Activated CD8-positive, alpha-beta memory T cell treated with anti-CD3 and anti-CD28 coated beads for 36 hours (primary cell): ENCODE measurements at regions not wholly inside any gene's neighbourhood (a gene's known extent, or its start where the extent isn't known, plus 50 kb on each side); places are given as distances from the start of the nearest gene placed in this dataset.

ENCODE experiments used
- CTCF ChIA-PET: fragments of 350-600 bp; sonication (Branson Sonifier 250); formaldehyde crosslinking; loops from one replicate; lab custom pipeline; 2021; ENCODE audit warnings: antibody characterized with exemption; lab: Charles Lee
- POLR2A ChIA-PET: fragments of 350-600 bp; sonication (Branson Sonifier 250); formaldehyde crosslinking; loops from one replicate; lab custom pipeline; 2021; ENCODE audit warnings: antibody characterized with exemption; lab: Charles Lee

DNA sequence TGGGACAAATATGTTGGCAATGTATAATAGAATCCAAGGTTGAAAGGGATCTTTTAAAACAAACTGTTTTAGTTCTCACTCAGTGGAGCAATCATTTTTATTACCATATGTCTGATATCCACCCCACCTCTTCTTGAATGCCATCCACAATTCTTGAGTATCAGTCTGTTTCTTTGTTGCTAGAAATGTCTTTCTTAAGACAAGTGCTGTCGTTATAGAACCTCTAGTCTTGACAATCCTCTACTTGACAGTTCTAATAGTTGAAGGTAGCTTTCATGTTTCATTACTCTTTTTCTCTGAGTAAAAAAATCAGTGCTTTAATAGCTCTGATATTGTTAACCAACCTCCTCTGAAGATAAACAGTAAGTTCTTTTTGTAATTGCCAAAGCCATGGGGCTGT is 737.9 kb downstream of the MECOM start:
- ChIA-PET CTCF (no interaction called here), POLR2A (no interaction called here)

DNA sequence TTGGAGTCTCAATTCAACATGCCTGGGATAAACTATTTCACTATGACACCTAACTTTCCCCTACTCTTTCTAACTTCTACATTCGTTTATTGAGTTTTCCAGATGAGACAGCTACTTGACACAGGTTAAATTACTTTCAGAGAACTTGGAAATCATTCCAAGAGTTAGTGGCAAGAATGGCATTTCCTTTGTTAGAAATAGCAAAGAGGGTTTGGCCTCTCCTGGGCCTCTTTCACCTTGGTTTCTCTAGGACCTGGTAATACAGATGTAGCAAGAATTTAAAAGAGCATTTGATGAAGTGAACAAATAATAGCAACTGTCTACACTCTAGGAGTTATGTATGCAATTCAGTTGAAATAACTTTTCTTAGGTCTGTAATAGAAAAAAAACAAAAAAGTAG is 748.9 kb downstream of the MECOM start:
- ChIA-PET CTCF (no interaction called here), POLR2A (no interaction called here)

DNA sequence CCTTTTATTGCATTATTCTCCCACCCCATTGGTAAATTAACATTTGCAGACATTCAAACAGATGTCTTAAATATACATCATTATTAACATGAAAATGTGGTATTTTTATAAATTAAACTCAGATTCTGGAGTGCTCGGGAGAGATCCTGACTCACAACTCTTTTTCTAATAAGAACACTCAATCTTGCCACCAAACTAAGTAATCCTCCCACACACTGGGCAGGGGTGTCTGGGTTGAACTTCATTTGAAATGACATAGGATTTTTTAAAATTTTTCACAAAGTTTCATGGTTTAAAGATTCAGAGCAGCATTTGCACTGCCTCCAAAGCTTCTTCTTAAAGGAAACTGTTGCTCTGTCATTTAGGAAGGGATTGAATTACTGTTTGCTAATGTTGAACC is 754.3 kb downstream of the MECOM start:
- POLR2A ChIA-PET: no interaction called here
- CTCF ChIA-PET: no interaction called here

DNA sequence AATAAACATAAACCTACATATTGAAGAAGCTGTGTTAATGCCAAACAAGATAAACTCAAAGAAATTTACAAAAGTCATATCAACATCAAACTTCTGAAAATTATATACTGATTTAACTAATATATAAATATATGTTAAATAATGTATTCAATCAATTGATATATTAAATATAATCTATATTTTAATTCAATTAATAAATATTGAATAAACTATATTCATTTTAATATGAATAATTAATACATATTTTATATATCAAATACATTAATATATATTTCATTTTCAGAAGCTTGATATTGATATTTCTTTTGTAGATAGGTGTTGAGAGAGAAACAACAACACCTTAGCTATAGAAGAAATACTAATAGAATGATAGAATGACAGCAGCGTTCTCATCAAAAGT is 768.1 kb downstream of the MECOM start:
- CTCF ChIA-PET: no interaction called here
- POLR2A ChIA-PET: no interaction called here

DNA sequence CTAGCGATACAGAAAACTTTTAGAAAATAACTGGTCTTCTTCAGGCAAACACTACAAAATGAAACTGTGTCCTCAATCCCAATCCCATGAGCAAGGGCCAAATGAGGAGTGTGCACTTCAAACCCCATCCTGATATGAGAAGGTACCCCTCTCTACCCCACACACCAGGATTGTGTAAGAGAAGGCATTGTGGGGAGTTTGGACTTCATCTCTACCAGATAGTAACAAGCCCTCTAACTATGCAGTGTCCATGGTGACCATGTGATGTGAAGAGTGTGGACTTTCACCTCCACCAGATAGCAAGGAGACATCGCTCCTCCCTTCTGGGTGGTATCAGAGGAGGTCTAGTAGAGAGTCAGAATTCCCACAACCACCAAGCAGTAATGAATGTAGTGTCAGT is 769.3 kb downstream of the MECOM start:
- CTCF ChIA-PET: no interaction called here
- POLR2A ChIA-PET: no interaction called here

DNA sequence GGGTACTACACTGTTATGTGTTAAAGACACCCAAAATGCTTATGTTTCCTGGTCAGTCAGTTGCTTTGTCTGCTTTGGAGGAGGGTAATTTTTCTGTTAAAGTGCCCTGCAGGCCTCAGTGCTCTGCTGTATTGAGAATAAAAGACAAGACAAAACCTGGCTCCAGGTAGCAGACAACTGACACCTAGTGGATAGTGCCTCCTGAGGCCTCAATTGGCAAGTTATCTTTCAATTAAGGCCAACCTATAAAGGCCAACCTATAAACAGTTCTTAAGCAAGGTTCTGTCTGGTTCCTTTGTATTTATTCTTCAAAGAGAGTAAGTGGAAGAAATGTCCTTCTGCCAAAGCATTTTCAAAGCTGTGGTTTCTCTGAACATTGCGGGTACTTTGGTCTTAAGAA is 773.8 kb downstream of the MECOM start:
- CTCF ChIA-PET: no interaction called here
- POLR2A ChIA-PET: no interaction called here

DNA sequence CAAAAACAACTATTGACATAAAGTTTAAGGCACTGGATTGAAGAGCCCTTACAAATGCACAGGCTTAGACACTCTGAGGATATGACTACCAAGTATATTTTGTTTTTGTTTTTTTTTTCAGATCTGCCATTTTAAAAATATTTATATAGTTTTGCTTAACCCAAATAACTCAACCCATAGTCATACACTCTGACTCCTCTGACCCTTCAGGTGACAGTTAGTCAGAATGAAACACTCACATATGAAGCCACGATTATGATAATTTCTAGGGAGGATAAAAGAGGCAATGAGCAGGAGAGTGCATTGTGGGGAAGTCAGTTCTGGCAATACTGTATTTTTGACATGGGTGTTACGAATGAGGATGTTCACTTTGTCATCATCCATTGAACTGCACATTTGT is 774.7 kb downstream of the MECOM start:
- CTCF ChIA-PET: no interaction called here
- POLR2A ChIA-PET: no interaction called here

DNA sequence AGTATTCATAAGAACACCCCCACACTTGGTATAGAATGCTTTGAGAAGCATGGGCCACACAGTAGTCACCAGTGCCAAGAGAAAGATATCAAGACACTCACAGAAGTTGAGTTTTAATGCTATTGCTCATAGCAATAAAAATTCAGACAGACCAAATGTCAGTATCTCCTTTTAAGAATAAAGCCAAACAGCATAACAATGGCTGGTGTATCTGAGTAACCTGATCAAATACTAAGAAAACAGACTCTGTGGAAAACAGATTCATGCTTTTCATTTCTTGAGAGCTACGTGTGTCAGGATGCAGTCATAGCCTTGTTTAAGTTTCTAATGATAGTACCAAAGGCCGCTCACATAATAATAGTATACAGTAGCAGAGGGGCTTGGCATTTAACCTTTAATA is 778.5 kb downstream of the MECOM start:
- CTCF ChIA-PET: no interaction called here
- POLR2A ChIA-PET: no interaction called here

DNA sequence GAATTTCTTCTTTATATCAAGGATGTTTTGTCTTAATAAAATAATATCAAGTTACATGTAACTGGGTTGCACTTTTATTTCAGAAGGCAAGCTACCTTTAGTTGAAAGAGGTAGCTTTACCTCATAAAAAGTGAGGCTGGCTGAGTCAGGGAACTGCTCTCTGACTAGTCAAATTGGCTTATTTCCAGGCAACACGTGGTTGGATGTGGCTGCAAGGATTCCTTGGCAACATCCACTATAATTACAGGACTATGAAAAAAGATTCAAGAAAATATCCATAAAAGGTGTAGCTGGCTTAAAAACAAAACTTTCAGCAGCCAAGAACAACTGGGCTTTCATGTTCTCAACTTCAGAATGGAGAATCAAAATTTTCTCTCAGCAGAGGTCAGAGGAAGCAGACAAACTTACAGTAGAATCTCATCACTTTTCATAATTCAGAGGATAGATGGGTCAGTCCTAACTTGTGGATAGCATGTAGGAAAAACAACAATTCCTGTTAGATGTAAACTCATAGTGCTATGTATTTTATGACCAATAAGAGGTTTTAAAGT is 779.1 kb downstream of the MECOM start:
- CTCF ChIA-PET: no interaction called here
- POLR2A ChIA-PET: no interaction called here

DNA sequence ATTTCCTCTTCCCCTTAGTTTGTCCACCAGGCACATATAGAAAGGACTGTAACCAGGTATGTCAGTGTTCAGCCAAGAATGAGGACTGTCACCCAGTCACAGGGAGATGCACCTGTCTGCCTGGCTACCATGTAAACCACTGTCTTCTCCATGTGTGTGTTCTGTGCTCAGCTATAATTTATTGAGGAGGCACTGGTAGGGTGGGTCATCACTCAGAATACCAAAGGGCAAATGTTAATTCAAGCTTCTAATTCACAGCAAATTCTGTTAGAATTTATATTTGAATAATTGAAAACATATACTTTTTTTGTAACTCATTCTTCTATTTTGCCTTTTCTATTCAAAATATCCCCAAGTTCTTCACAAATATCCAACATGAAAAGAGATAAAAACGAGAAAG is 780.4 kb downstream of the MECOM start:
- CTCF ChIA-PET: no interaction called here
- POLR2A ChIA-PET: no interaction called here

DNA sequence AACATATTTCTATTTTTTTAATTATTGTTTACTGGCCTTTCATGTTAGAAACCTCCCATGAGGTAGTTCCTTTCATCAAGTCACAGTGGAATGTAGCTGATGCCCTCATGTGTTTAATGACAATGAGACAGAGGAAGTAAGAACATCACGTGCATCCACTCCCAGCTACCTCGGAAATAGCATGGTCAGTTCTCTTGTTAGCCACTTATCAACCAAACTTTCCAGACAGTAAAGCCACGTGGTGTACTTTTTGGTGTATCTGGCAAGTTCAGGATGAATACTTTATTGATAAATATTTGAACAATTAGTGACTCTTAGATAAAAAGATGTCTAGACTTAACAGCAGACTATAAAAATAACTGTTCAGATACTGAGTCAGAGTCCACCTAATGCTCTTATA is 781.7 kb downstream of the MECOM start:
- POLR2A ChIA-PET: no interaction called here
- CTCF ChIA-PET: no interaction called here

DNA sequence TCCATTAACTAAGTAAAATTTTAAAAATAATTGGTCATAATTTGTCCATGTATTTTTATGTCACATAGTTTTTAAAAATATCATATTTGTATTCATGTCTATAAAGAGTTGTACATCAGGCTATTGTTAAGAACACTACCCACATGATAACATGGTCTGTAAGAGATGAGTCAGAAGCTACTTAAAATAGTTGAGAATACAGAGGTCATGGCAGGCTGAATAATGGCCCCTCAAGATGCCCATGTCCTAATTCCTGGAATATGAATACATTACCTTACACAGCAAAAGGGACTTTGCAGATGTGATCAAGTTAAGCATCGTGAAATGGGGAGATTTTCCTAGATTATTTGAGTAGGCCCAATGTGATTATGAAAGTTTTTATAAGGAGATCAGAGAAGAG is 782.9 kb upstream of the GOLIM4 start:
- CTCF ChIA-PET: no interaction called here
- POLR2A ChIA-PET: no interaction called here

DNA sequence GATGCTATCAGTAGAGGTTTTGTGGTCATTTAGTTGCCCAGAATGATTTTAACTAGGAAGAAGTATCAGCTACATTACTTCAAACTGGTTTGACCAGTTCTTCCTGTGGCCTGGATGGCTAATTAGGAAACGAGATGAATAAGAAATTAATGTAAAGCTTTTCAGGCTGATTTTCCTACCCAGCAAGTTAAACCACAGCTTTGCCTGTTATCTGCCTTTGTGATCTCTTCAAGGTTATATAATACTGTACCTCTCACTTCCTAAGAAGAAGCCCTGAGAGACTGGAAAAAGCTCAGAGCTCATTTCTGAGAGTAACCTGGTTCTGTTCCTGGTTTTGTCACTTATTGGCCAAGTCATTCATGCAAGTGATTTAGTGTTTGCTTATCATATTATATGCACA is 782.2 kb upstream of the GOLIM4 start:
- ChIA-PET POLR2A (no interaction called here), CTCF (no interaction called here)

DNA sequence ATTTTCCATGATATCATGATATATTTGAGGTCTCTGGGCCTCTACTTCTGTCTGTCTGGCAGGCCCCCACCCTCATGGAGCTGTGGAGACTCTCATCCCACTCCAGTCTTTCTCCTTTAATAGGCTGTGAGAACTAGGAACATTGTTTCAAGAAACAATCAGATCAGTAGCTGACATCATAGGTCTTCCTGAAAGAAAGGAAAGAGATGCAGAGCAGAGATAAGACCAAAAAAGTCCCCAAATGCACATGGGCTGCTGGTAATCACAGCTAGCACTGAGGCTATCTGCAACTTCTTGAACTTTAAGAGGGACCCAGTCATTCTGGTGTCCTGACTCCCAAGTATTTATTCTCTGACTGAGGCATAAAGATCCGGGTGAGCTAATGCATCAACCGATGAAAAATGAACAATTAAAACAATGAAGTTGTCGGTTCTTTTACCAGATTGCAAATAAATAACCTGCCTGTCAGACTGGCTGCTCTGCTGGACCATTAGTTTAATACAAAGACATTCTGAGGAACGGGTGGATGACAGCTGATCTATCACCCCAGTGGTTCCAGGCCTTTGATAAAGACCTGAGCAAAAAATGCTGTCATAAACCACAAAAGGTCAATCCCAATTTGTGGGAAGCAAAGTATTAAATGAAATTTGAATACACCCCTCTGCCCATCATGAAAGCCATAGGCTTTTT is 780.8 kb upstream of the GOLIM4 start:
- CTCF ChIA-PET: no interaction called here

DNA sequence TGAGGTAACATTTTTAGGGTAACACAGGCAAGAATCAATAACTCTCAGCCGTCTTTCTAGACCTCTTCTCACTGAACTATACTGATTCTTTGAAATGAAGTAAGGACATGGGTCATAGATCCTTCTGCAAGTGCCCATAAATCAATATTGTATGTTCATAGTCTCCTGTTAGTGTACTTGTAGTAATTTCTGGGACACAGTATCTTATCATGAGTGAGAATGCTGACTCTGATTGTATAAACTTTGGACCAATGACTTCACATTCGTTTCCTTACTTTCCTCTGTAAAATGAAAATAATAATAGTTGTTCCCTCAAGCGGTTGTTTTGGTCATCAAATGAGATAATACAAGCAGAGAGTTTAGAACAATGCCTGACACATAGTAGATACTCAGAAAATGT is 777.1 kb upstream of the GOLIM4 start:
- CTCF ChIA-PET: no interaction called here

More for the DNA sequence above, 780.8 kb upstream of the GOLIM4 start:
- POLR2A ChIA-PET: no interaction called here

DNA sequence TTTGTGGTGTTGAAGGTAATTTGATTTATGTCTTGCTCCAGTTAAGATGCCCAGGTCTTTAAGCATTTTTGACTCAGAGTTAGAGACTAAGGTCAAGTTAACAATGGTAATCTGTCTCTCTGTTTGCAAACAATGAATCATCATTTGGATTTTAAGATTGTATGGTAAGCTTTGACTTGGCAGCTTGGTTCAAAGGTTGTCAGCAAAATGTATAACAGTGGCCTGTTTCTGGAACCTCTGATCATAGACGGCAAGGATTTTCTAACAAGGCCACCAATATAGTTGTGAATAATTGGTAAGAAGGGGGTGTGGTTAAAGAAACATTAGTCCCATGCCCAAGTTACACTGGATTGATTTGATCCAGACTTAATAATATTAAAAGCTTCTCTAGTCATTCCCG is 775.2 kb upstream of the GOLIM4 start:
- ChIA-PET CTCF (no interaction called here), POLR2A (no interaction called here)

More for the DNA sequence above, 777.1 kb upstream of the GOLIM4 start:
- POLR2A ChIA-PET: no interaction called here

DNA sequence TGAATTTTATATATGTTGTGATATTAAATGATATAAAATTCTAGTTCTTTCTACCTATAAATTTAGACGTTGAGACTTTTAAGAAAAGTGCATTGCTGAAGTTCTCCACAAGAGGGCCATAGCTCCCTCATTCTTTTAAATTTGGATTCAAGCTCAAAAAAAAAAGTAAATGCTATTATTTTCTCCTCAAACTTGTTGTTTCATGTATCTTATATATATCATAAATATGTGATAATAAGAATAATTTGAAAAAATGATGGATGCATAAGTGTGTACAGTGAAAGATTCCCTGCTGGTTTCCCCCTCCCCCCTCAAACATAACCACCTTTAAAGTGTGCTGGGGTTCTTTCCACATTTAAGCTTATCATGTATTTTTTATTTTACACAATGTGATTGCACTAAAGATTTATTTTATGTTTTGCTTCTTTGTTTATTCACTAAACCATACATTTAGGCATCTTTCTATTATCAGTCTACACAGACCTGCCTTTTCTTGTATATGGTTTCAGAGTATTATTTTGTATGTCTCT is 769.4 kb upstream of the GOLIM4 start:
- ChIA-PET CTCF (no interaction called here), POLR2A (no interaction called here)

DNA sequence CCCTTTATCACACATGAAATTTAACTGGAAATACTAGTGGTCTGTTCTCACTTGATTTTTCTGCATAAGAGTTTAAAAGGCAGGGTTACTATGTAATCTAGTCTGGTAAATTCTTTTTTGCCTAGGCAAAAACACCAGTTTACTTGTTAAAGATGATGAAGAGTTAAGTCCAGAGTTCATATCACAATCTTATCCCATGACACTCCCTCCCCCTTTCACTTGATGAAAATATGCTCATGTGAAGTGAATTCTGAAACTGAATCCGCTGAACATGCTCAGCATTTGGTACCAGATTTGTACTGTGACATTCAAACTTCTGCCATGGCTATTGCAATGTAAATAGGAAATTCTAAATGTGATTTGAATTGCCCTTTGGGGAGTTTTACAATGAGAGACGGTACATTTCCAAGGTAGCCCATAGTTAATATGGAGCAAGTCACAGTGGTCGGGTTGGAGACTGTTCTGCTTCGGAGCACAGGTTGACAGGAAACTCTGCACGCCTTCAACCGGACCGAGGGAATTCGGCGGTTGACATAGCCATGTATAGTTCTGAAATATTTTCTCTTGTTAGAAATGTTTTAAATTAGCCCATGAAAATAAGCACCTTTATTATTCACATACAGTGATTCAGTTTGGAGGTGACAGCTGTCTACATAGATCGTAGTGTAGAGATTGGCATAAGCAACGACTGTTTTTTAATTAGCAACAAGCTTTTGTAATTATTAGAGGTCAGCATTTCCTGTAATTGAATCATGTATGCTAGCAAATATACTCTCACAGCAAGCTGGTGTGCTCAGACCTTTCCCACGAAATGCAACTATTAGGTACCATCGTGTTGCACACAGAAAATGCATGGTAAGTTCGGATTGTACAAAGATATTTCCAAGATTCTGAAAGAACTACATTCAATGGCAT is 768.6 kb upstream of the GOLIM4 start:
- POLR2A ChIA-PET: no interaction called here
- CTCF ChIA-PET: interaction anchor here (0.6 kb wide), 1 partner anchor 8 kb away, joined by 3 read pairs; no protein-coding TSS in a partner anchor

DNA sequence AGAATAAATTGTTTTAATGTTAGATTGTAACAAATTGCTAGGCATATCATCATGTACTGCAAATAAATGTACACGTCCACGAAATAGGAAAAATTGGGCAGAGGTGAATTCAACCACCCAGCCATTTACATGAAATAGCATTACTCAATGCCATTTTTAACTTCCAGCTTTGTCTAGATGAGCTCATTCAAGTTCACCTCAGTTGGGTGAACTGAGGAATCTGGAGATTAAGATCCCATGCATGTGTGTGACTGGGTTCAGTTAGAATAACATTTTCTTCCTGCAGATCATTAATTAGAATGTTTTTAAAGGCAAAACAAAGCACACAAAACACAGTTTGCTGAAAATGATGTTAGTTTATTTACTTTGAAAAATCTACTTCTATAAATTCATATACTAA is 767.8 kb upstream of the GOLIM4 start:
- ChIA-PET POLR2A (no interaction called here), CTCF (interaction anchor here (0.6 kb wide), 1 partner anchor 7 kb away, joined by 3 read pairs; no protein-coding TSS in a partner anchor)

DNA sequence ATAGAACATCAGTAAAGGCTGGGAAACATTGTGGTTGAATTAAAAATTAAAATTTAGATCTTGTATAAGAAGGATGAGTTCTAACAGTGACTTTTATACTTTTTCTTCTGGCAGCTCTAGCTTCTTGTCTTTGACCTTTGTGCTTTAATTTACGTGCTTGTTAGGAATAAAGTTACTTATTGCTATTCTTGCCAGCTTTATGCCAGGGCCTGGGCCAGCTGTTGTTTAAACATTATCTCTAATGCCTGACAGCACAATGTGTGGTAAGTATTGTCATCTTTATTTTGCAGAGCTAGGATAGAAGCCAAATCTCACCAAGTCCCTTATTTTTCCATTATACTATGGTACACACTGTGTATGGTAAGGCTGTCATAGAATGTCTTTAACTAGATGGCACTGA is 766.7 kb upstream of the GOLIM4 start:
- CTCF ChIA-PET: no interaction called here
- POLR2A ChIA-PET: no interaction called here
